Neuronal stem cell (in vitro differentiated cells): ENCODE measurements at regions not wholly inside any gene's neighbourhood (a gene's known extent, or its start where the extent isn't known, plus 50 kb on each side); places are given as distances from the start of the nearest gene placed in this dataset.
A peak's percentile ranks its signal among the peaks of the same experiment; 100 is the strongest.

ENCODE experiments used
- DNase-seq: peaks from one replicate; pipeline ENCODE4 v3.0.0-alpha.2; 2013; ENCODE audit warnings: low spot score
- H2AFZ ChIP-seq: one replicate; pipeline ENCODE4 v1.6.1; 2013; ENCODE audit warnings: mild to moderate bottlenecking, low read length, inconsistent platforms
- H2AK5ac ChIP-seq: 2 replicates; pipeline ENCODE4 v1.6.1; 2013; ENCODE audit warnings: low read depth, mild to moderate bottlenecking, inconsistent platforms, low read length, moderate library complexity, mixed read lengths
- H2BK120ac ChIP-seq: 2 replicates; pipeline ENCODE4 v1.6.1; 2013; ENCODE audit warnings: low read depth, mild to moderate bottlenecking, inconsistent platforms, low read length, moderate library complexity, mixed read lengths
- H2BK12ac ChIP-seq: one replicate; pipeline ENCODE4 v1.6.1; 2013; ENCODE audit warnings: low read length, inconsistent platforms
- H2BK15ac ChIP-seq: 2 replicates; pipeline ENCODE4 v1.6.1; 2013; ENCODE audit warnings: mild to moderate bottlenecking, low read length, inconsistent platforms, mixed read lengths
- H2BK5ac ChIP-seq: one replicate; pipeline ENCODE4 v1.6.1; 2013; ENCODE audit warnings: inconsistent platforms, mild to moderate bottlenecking, low read length, moderate library complexity
- H3K14ac ChIP-seq: one replicate; pipeline ENCODE4 v1.6.1; 2013; ENCODE audit warnings: low read length, inconsistent platforms
- H3K18ac ChIP-seq: 2 replicates; pipeline ENCODE4 v1.6.1; 2013; ENCODE audit warnings: low read length, inconsistent platforms
- H3K23ac ChIP-seq: 2 replicates; pipeline ENCODE4 v1.6.1; 2013; ENCODE audit warnings: low read depth, mild to moderate bottlenecking, mixed read lengths, low read length, inconsistent platforms; ENCODE audit not compliant: poor library complexity
- H3K27ac ChIP-seq: replicated peaks from 3 replicates; pipeline ENCODE4 v1.5.1; 2013; ENCODE audit warnings: low read length, inconsistent platforms
- H3K27me3 ChIP-seq, 3 experiments: 2 replicates each; pipeline ENCODE4 v1.6.1; 2013; ENCODE audit warnings: low read length in 3 of 3, mild to moderate bottlenecking in 2 of 3, inconsistent platforms in 1 of 3, low read depth in 1 of 3, mixed read lengths in 1 of 3, moderate library complexity in 1 of 3; ENCODE audit not compliant: control insufficient read depth in 3 of 3, insufficient read depth in 3 of 3
- H3K36me3 ChIP-seq, 2 donors: replicated peaks in 1 of 2; 2 replicates each; pipeline ENCODE4 v1.6.1; 2013; ENCODE audit warnings: low read length in 2 of 2; ENCODE audit not compliant: control insufficient read depth in 2 of 2, insufficient read depth in 2 of 2
- H3K4ac ChIP-seq: 2 replicates; pipeline ENCODE4 v1.6.1; 2013; ENCODE audit warnings: inconsistent platforms, mild to moderate bottlenecking, low read length, moderate library complexity
- H3K4me1 ChIP-seq, 2 donors: 1 replicate in 1 of 2; 2 replicates in 1 of 2; pipeline ENCODE4 v1.6.1; 2013; ENCODE audit warnings: low read length in 2 of 2, low read depth in 1 of 2; ENCODE audit not compliant: control insufficient read depth in 2 of 2, insufficient read depth in 1 of 2
- H3K4me2 ChIP-seq: one replicate; pipeline ENCODE4 v1.6.1; 2013; ENCODE audit warnings: mild to moderate bottlenecking, low read length, inconsistent platforms; ENCODE audit not compliant: insufficient read depth, poor library complexity, severe bottlenecking
- H3K4me3 ChIP-seq, 2 donors: 2 replicates each; pipeline ENCODE4 v1.5.1; 2013; ENCODE audit warnings: low read length in 2 of 2, mild to moderate bottlenecking in 2 of 2, inconsistent platforms in 1 of 2, moderate library complexity in 1 of 2
- H3K79me1 ChIP-seq: one replicate; pipeline ENCODE4 v1.6.1; 2013; ENCODE audit warnings: low read depth, mild to moderate bottlenecking, inconsistent platforms, low read length, moderate library complexity
- H3K9ac ChIP-seq: one replicate; pipeline ENCODE4 v1.6.1; 2013; ENCODE audit warnings: mild to moderate bottlenecking, low read depth, low read length, inconsistent platforms; ENCODE audit not compliant: poor library complexity
- H3K9me3 ChIP-seq, 2 donors: replicated peaks in 1 of 2; 2 replicates each; pipeline versions ENCODE3 to v1.6.1; 2013; ENCODE audit warnings: low read length in 2 of 2, mild to moderate bottlenecking in 2 of 2, inconsistent platforms in 1 of 2, low read depth in 1 of 2, mixed read lengths in 1 of 2, moderate library complexity in 1 of 2; ENCODE audit not compliant: control insufficient read depth in 2 of 2, insufficient read depth in 1 of 2
- H4K8ac ChIP-seq: one replicate; pipeline ENCODE4 v1.6.1; 2013; ENCODE audit warnings: low read depth, mild to moderate bottlenecking, inconsistent platforms, low read length, moderate library complexity
- H4K91ac ChIP-seq: one replicate; pipeline ENCODE4 v1.6.1; 2013; ENCODE audit warnings: low read length, low read depth, mild to moderate bottlenecking, inconsistent platforms; ENCODE audit not compliant: poor library complexity
- WGBS, 2 donors: extraction: QIAGEN DNeasy Blood & Tissue Kit; methylation state at CpG; one replicate each; pipeline ENCODE4 v1.1.7; 2013; ENCODE audit warnings: missing lambda C conversion rate in 2 of 2, mixed read lengths in 1 of 2; ENCODE audit not compliant: insufficient read length in 2 of 2, insufficient replicate concordance in 1 of 2; ENCODE audit errors: extremely low coverage in 2 of 2; 5-methylcytosine and 5-hydroxymethylcytosine counted together

GRCh38 chr18:59059140-59059539 lies 80.5 kb upstream of the SEC11C start:
- Histone ChIP-seq H3K23ac (no peak overlapping the region), H3K4me1 (no peaks in the 10 kb centered on the region), H3K27ac (no peak overlapping the region), H3K4me3 (no peak overlapping the region), H3K18ac (no peak overlapping the region), H2AK5ac (no peak overlapping the region), H3K14ac (no peak overlapping the region), H2BK15ac (no peak overlapping the region), H2AFZ (no peak overlapping the region), H4K8ac (no peak overlapping the region), H3K4ac (no peak overlapping the region), H3K36me3 (no peaks in the 10 kb centered on the region), H2BK5ac (no peak overlapping the region), H3K4me2 (no peak overlapping the region), H3K9me3 (no peaks in the 10 kb centered on the region), H4K91ac (no peak overlapping the region), H2BK12ac (no peak overlapping the region), H2BK120ac (no peak overlapping the region), H3K79me1 (no peaks in the 10 kb centered on the region), H3K27me3 (peaks cover 0 to 25% (median 0%) of the 10 kb centered on the region in 3 experiments), H3K9ac (no peak overlapping the region)
- no peak for DNase-seq
- WGBS, 2 donors = no CpG with 5 or more reads among the region's 4 CpGs

GRCh38 chr18:59060551-59060950 lies 79.1 kb upstream of the SEC11C start:
- Histone ChIP-seq H2BK12ac (no peak overlapping the region), H3K4me1 (no peaks in the 10 kb centered on the region), H3K9ac (no peak overlapping the region), H3K4me2 (no peak overlapping the region), H3K27ac (no peak overlapping the region), H3K36me3 (no peaks in the 10 kb centered on the region), H4K8ac (no peak overlapping the region), H3K4me3 (no peak overlapping the region), H3K79me1 (no peaks in the 10 kb centered on the region), H2AFZ (no peak overlapping the region), H3K18ac (no peak overlapping the region), H2AK5ac (no peak overlapping the region), H3K23ac (no peak overlapping the region), H3K27me3 (peaks cover 0 to 25% (median 0%) of the 10 kb centered on the region in 3 experiments), H2BK120ac (no peak overlapping the region), H2BK15ac (no peak overlapping the region), H2BK5ac (no peak overlapping the region), H3K14ac (no peak overlapping the region), H3K4ac (no peak overlapping the region), H4K91ac (no peak overlapping the region), H3K9me3 (no peaks in the 10 kb centered on the region)
- DNase-seq = no peak
- WGBS, 2 donors = no CpG with 5 or more reads among the region's 3 CpGs

- Histone ChIP-seq H3K4me2 (no peak overlapping the region), H2BK5ac (no peak overlapping the region), H4K91ac (no peak overlapping the region), H3K23ac (no peak overlapping the region), H3K18ac (no peak overlapping the region), H2BK120ac (no peak overlapping the region), H3K36me3 (no peaks in the 10 kb centered on the region), H3K4me3 (no peak overlapping the region), H3K9ac (no peak overlapping the region), H2AFZ (no peak overlapping the region), H3K14ac (no peak overlapping the region), H2AK5ac (no peak overlapping the region), H3K9me3 (no peaks in the 10 kb centered on the region), H3K79me1 (no peaks in the 10 kb centered on the region), H2BK15ac (no peak overlapping the region), H3K27ac (no peak overlapping the region), H2BK12ac (no peak overlapping the region), H3K4me1 (no peaks in the 10 kb centered on the region), H4K8ac (no peak overlapping the region), H3K27me3 (peaks cover 0 to 25% (median 0%) of the 10 kb centered on the region in 3 experiments), H3K4ac (no peak overlapping the region)
- DNase-seq = no peak
- WGBS, 2 donors = no CpG with 5 or more reads among the region's 14 CpGs
Observed at GRCh38 chr18:59061914-59062642, 77.6 kb upstream of the SEC11C start.

GRCh38 chr18:59062643-59063006 lies 77.1 kb upstream of the SEC11C start:
- WGBS, 2 donors = no CpG with 5 or more reads among the region's 13 CpGs
- Histone ChIP-seq H3K9ac (peak overlapping the region; percentile 22), H3K4me2 (no peak overlapping the region), H3K27ac (no peak overlapping the region), H3K18ac (no peak overlapping the region), H3K27me3 (peaks cover 0 to 25% (median 0%) of the 10 kb centered on the region in 3 experiments), H2AFZ (no peak overlapping the region), H2BK120ac (no peak overlapping the region), H2BK5ac (no peak overlapping the region), H2BK15ac (no peak overlapping the region), H3K36me3 (no peaks in the 10 kb centered on the region), H3K4me3 (no peak overlapping the region), H4K91ac (no peak overlapping the region), H3K14ac (no peak overlapping the region), H3K23ac (no peak overlapping the region), H2AK5ac (no peak overlapping the region), H3K4me1 (no peaks in the 10 kb centered on the region), H4K8ac (no peak overlapping the region), H3K9me3 (no peaks in the 10 kb centered on the region), H3K79me1 (no peaks in the 10 kb centered on the region), H3K4ac (no peak overlapping the region), H2BK12ac (no peak overlapping the region)
- DNase-seq = no peak
